Chondrocyte (in vitro differentiated cells): ENCODE measurements at regions not wholly inside any gene's neighbourhood (a gene's known extent, or its start where the extent isn't known, plus 50 kb on each side); places are given as distances from the start of the nearest gene placed in this dataset.

Experiments used
- DNase-seq: peaks from one replicate; pipeline ENCODE4 v3.0.0; 2021; ENCODE audit warnings: mixed read lengths, low spot score
- H3K27ac Mint-ChIP-seq: one replicate; pipeline ENCODE4 v1.8.0; 2021; ENCODE audit warnings: mild to moderate bottlenecking, moderate library complexity, mixed read lengths; ENCODE audit not compliant: unreplicated experiment
- H3K27me3 Mint-ChIP-seq: 2 replicates; pipeline ENCODE4 v1.8.0; 2021; ENCODE audit warnings: low read depth, mixed read lengths
- H3K36me3 Mint-ChIP-seq: 2 replicates; pipeline ENCODE4 v1.8.0; 2021; ENCODE audit warnings: low read depth, mixed read lengths
- H3K4me1 Mint-ChIP-seq: 2 replicates; pipeline ENCODE4 v1.8.0; 2021; ENCODE audit warnings: low read depth, mild to moderate bottlenecking, mixed read lengths
- H3K4me3 Mint-ChIP-seq: one replicate; pipeline ENCODE4 v1.8.0; 2021; ENCODE audit warnings: mild to moderate bottlenecking, moderate library complexity, mixed read lengths; ENCODE audit not compliant: unreplicated experiment
- H3K9me3 Mint-ChIP-seq: 2 replicates; pipeline ENCODE4 v1.8.0; 2021; ENCODE audit warnings: low read depth, mixed read lengths
- TF ChIP-seq, protein P1 (sequence below): fragments of 200-600 bp; sonication (generic); IDR thresholded peaks from 2 replicates; pipeline ENCODE4 v1.5.0; 2021; ENCODE audit warnings: antibody characterized with exemption, mild to moderate bottlenecking, moderate library complexity

DNA sequence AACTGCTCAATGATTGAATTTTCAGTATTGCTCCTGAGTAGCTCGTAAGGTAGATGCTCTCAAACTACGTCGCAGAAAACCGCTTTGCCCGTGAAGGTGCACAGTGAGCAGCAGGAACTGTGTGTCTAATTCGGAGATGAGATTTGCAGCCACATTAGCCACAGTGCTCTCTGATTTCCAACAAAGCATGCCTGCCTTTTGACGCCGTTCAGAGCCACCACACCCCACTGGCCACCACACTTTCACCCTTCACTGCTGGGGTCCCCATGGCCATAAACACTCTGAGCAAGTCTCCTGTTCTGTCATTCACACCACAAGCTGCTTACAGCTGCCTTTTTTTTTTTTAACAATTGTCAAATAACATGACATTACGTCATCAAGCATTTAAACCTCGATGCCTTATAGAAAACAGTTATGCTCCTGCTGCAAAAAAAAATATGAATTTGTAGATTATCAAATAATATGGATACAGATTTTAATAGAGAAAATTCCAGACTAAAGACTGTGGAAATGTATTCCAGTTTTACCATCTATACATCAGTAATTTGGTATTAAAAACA, 578.8 kb upstream of the PFKP start:
- TF ChIP-seq, protein P1, sequence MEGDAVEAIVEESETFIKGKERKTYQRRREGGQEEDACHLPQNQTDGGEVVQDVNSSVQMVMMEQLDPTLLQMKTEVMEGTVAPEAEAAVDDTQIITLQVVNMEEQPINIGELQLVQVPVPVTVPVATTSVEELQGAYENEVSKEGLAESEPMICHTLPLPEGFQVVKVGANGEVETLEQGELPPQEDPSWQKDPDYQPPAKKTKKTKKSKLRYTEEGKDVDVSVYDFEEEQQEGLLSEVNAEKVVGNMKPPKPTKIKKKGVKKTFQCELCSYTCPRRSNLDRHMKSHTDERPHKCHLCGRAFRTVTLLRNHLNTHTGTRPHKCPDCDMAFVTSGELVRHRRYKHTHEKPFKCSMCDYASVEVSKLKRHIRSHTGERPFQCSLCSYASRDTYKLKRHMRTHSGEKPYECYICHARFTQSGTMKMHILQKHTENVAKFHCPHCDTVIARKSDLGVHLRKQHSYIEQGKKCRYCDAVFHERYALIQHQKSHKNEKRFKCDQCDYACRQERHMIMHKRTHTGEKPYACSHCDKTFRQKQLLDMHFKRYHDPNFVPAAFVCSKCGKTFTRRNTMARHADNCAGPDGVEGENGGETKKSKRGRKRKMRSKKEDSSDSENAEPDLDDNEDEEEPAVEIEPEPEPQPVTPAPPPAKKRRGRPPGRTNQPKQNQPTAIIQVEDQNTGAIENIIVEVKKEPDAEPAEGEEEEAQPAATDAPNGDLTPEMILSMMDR = no peak
- Mint-ChIP-seq H3K36me3 (peaks cover 1% of the 10 kb centered on the region), H3K27me3 (peaks cover 7% of the 10 kb centered on the region)

DNA sequence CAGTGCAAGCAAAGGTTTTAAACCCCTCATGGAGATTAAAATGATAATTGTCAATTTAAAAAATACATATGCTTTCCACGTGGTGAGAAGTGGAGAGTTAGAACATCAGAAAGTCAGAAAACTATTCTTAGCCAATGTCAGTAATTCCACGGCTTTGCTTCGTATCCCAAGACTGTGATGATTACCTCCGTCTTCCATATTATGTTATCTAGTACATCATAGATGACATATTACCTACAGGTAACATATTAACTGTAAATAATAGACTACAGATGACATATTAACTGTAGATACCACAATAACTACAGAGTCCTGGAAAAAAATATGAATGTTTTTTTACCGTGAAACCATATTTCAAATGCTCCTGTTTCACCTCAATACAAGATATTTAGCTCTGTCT, 579.4 kb upstream of the PFKP start:
- TF ChIP-seq, protein P1 = no peak
- H3K27me3 Mint-ChIP-seq = peaks cover 4% of the 10 kb centered on the region
- H3K27ac Mint-ChIP-seq = no peak overlapping the region
- no peaks in the 10 kb centered on the region for H3K4me1 Mint-ChIP-seq
- H3K9me3 Mint-ChIP-seq = no peaks in the 10 kb centered on the region
- H3K4me3 Mint-ChIP-seq = no peak overlapping the region
- H3K36me3 Mint-ChIP-seq = no peaks in the 10 kb centered on the region
- DNase-seq = no peak

More for the DNA sequence above, 578.8 kb upstream of the PFKP start:
- H3K9me3 Mint-ChIP-seq = no peaks in the 10 kb centered on the region
- no peak overlapping the region for H3K4me3 Mint-ChIP-seq
- no peaks in the 10 kb centered on the region for H3K4me1 Mint-ChIP-seq
- no peak for DNase-seq
- H3K27ac Mint-ChIP-seq = no peak overlapping the region

DNA sequence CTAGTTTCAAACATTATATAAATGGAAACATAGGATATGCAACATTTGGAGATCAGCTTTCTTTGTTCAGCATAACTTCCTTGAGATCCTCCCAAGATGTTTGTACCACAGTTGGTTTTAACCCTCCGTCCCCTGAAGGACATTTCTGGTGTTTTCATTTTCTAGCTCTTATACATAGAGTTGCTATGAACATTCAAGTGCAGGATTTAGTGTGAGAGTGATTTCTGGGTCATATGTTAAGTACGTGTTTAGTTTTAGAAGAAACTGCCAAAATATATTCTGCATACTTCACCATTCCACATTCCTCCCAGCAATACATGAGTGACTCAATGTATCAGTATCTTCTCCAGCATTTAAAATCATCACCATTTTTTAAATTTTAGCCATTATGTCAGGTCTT, 588.7 kb upstream of the PFKP start:
- no peak overlapping the region for H3K27ac Mint-ChIP-seq
- peaks cover 3% of the 10 kb centered on the region for H3K27me3 Mint-ChIP-seq
- TF ChIP-seq, protein P1 = no peak
- H3K9me3 Mint-ChIP-seq = peaks cover 4% of the 10 kb centered on the region
- peaks cover 13% of the 10 kb centered on the region for H3K4me1 Mint-ChIP-seq
- no peak overlapping the region for H3K4me3 Mint-ChIP-seq
- DNase-seq = no peak
- H3K36me3 Mint-ChIP-seq = peaks cover 2% of the 10 kb centered on the region

DNA sequence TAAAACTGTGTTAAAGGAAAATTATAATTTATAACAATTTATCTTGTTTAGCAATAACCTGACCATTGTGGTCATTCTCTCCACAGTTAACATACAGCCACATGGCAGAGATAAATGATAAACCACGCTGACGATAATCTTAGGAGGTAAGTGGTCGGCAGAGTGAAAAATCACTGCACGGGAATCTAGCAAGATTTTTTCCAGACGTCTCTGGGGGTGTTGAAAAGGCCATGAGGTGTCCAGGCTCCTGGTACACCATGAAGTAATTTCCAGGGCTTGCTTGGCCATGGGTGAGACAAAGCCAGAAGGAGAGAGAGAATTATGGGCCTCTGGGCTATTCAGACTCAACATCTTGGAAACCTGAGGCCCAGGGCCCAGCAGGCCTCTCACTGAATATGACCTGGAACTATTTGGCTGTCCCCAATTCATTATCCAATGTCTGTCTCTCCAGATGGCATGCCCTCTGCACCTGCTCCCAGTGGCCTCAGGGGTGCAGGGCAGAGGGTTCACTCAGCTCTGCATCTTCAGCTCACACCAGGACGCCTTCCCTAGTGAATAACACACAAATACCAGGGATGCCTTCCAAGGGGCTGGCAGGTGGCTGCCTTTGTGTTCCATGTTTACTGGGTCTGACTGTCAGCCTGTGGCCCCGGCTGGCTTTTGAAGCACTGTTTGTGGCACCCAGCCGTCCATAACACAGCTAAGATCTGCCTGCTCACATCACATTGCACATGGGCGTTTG, 590.4 kb upstream of the PFKP start:
- TF ChIP-seq, protein P1 = no peak
- no peak for DNase-seq
- Mint-ChIP-seq H3K36me3 (peaks cover 4% of the 10 kb centered on the region), H3K27me3 (peaks cover 3% of the 10 kb centered on the region), H3K4me1 (peaks cover 14% of the 10 kb centered on the region), H3K4me3 (no peak overlapping the region), H3K27ac (no peak overlapping the region), H3K9me3 (peaks cover 10% of the 10 kb centered on the region)

DNA sequence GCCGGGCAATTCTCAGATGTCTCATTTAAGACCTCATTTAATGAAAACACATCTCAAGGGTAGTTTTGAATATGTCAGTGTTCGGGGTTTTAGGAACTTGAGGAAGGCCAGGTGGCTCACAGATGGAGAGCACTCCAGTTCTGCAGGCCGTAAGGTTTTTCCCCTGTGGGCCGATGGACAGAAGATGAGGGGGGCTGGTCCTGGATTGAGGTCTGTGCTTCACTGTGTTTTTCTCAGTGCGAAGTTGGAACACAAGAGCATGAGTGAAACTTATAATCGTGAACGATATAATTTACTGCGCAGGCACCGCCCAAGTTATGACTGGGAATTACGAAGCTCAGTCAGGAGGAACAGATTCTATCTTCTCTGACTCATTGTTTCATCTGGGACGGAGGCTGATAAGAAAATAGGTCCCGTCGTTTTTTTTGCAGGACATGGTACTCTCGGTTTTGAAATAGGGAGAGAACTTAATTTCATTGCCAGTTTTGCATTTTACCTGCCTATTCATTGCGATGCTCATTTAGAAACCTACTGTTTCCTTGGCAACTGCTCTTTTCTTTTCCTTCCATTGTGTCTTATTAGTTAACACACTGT, 591.0 kb upstream of the PFKP start:
- no peak for DNase-seq
- peaks cover 20% of the 10 kb centered on the region for H3K4me1 Mint-ChIP-seq
- peaks cover 3% of the 10 kb centered on the region for H3K27me3 Mint-ChIP-seq
- H3K27ac Mint-ChIP-seq = no peak overlapping the region
- TF ChIP-seq, protein P1 = no peak
- H3K9me3 Mint-ChIP-seq = peaks cover 10% of the 10 kb centered on the region
- H3K36me3 Mint-ChIP-seq = peaks cover 4% of the 10 kb centered on the region
- no peak overlapping the region for H3K4me3 Mint-ChIP-seq
